Astrocyte (in vitro differentiated cells and primary cell): ENCODE measurements at regions not wholly inside any gene's neighbourhood (a gene's known extent, or its start where the extent isn't known, plus 50 kb on each side); places are given as distances from the start of the nearest gene placed in this dataset.

ENCODE experiments used
- DNase-seq: peaks from one replicate; pipeline ENCODE4 v3.0.0-alpha.2; 2010; ENCODE audit warnings: low read depth
- FAIRE-seq: peaks from 2 replicates; lab custom pipeline; 2011; peaks lifted over from hg19 to GRCh38; lab: Jason Lieb, UNC
- H2AFZ ChIP-seq: 2 replicates; pipeline ENCODE4 v1.6.0; 2012; ENCODE audit warnings: low read depth, low read length, inconsistent platforms
- H3K27ac ChIP-seq: 2 replicates; pipeline ENCODE4 v1.5.1; 2011; ENCODE audit warnings: low read depth, low read length, inconsistent platforms
- H3K27me3 ChIP-seq: 2 replicates; pipeline ENCODE4 v1.6.0; 2011; ENCODE audit warnings: low read length, inconsistent platforms; ENCODE audit not compliant: insufficient read depth
- H3K36me3 ChIP-seq: 2 replicates; pipeline ENCODE4 v1.5.1; 2011; ENCODE audit warnings: low read length, inconsistent platforms; ENCODE audit not compliant: insufficient read depth
- H3K4me1 ChIP-seq: 2 replicates; pipeline ENCODE4 v1.5.1; 2011; ENCODE audit warnings: low read length, inconsistent platforms; ENCODE audit not compliant: insufficient read depth
- H3K4me2 ChIP-seq: 2 replicates; pipeline ENCODE4 v1.6.0; 2012; ENCODE audit warnings: low read length, inconsistent platforms
- H3K4me3 ChIP-seq: 2 replicates; pipeline ENCODE4 v1.5.1; 2011; ENCODE audit warnings: low read depth, mild to moderate bottlenecking, low read length, inconsistent platforms; ENCODE audit not compliant: insufficient read depth
- H3K79me2 ChIP-seq: 2 replicates; pipeline ENCODE4 v1.6.0; 2012; ENCODE audit warnings: mild to moderate bottlenecking, low read length, inconsistent platforms; ENCODE audit not compliant: insufficient read depth
- H3K9ac ChIP-seq: 2 replicates; pipeline ENCODE4 v1.6.0; 2012; ENCODE audit warnings: mild to moderate bottlenecking, low read length, inconsistent platforms
- H3K9me3 ChIP-seq: 2 replicates; pipeline ENCODE4 v1.5.1; 2012; ENCODE audit warnings: low read depth, mild to moderate bottlenecking, low read length, inconsistent platforms; ENCODE audit not compliant: insufficient read depth
- H4K20me1 ChIP-seq: 2 replicates; pipeline ENCODE4 v1.6.0; 2012; ENCODE audit warnings: low read length, inconsistent platforms; ENCODE audit not compliant: insufficient read depth
- H3K27ac Mint-ChIP-seq: one replicate; pipeline ENCODE4 v1.8.0; 2021; ENCODE audit warnings: mild to moderate bottlenecking, mixed read lengths; ENCODE audit not compliant: unreplicated experiment
- H3K27me3 Mint-ChIP-seq: one replicate; pipeline ENCODE4 v1.8.0; 2021; ENCODE audit warnings: low read depth, mixed read lengths; ENCODE audit not compliant: unreplicated experiment
- H3K36me3 Mint-ChIP-seq: one replicate; pipeline ENCODE4 v1.8.0; 2021; ENCODE audit warnings: low read depth, mixed read lengths; ENCODE audit not compliant: unreplicated experiment
- H3K4me1 Mint-ChIP-seq: one replicate; pipeline ENCODE4 v1.8.0; 2021; ENCODE audit warnings: low read depth, mixed read lengths; ENCODE audit not compliant: unreplicated experiment
- H3K4me3 Mint-ChIP-seq: one replicate; pipeline ENCODE4 v1.8.0; 2021; ENCODE audit warnings: mild to moderate bottlenecking, moderate library complexity, mixed read lengths; ENCODE audit not compliant: unreplicated experiment
- H3K9me3 Mint-ChIP-seq: one replicate; pipeline ENCODE4 v1.8.0; 2021; ENCODE audit warnings: mild to moderate bottlenecking, mixed read lengths; ENCODE audit not compliant: unreplicated experiment
- CTCF ChIP-seq: IDR thresholded peaks from 2 replicates; pipeline ENCODE4 v1.5.1; 2011; ENCODE audit warnings: low read depth, mild to moderate bottlenecking, inconsistent platforms, low read length, moderate library complexity; ENCODE audit not compliant: insufficient read depth
- EZH2 ChIP-seq: IDR thresholded peaks from 2 replicates; pipeline ENCODE4 v1.6.1; 2012; ENCODE audit warnings: mild to moderate bottlenecking, low read length, inconsistent platforms; ENCODE audit not compliant: insufficient read depth

- Mint-ChIP-seq H3K27me3 (no peaks in the 10 kb centered on the region), H3K27ac (peak overlapping the region; percentile 0), H3K9me3 (peaks cover 15% of the 10 kb centered on the region), H3K4me3 (no peak overlapping the region), H3K36me3 (peaks cover 5% of the 10 kb centered on the region), H3K4me1 (peaks cover 53% of the 10 kb centered on the region)
- Histone ChIP-seq H3K9ac (peak overlapping the region; percentile 70), H3K4me1 (peaks cover 55% of the 10 kb centered on the region), H3K9me3 (peaks cover 3% of the 10 kb centered on the region), H3K79me2 (no peaks in the 10 kb centered on the region), H3K36me3 (no peaks in the 10 kb centered on the region), H2AFZ (no peak overlapping the region), H3K27me3 (no peaks in the 10 kb centered on the region), H3K4me3 (no peak overlapping the region), H4K20me1 (no peaks in the 10 kb centered on the region), H3K27ac (peak overlapping the region; percentile 84), H3K4me2 (peak overlapping the region; percentile 76)
- no peak for TF ChIP-seq EZH2
- no peak for TF ChIP-seq CTCF
- no peak for DNase-seq
- FAIRE-seq: no peak
Observed at GRCh38 chr2:236662231-236663185, 92.9 kb downstream of the ACKR3 start.

GRCh38 chr2:236663287-236664101 is 93.9 kb downstream of the ACKR3 start:
- TF ChIP-seq EZH2 (no peak), CTCF (no peak)
- Histone ChIP-seq H3K4me2 (peak overlapping the region; percentile 76), H3K27ac (peak overlapping the region; percentile 84), H4K20me1 (no peaks in the 10 kb centered on the region), H3K9ac (peak overlapping the region; percentile 70), H3K27me3 (no peaks in the 10 kb centered on the region), H3K36me3 (no peaks in the 10 kb centered on the region), H3K4me1 (peaks cover 55% of the 10 kb centered on the region), H3K4me3 (no peak overlapping the region), H3K9me3 (peaks cover 3% of the 10 kb centered on the region), H3K79me2 (no peaks in the 10 kb centered on the region), H2AFZ (no peak overlapping the region)
- peak; percentile 93 for DNase-seq
- Mint-ChIP-seq H3K27ac (peak overlapping the region; percentile 14), H3K4me1 (peaks cover 50% of the 10 kb centered on the region), H3K36me3 (peaks cover 10% of the 10 kb centered on the region), H3K4me3 (no peak overlapping the region), H3K27me3 (no peaks in the 10 kb centered on the region), H3K9me3 (peaks cover 20% of the 10 kb centered on the region)
- FAIRE-seq: peak; percentile 20
